Eye (tissue), 1 donor: ENCODE measurements at regions not wholly inside any gene's neighbourhood (a gene's known extent, or its start where the extent isn't known, plus 50 kb on each side); places are given as distances from the start of the nearest gene placed in this dataset.

Experiments
- DNase-seq: peaks from one replicate; pipeline ENCODE4 v3.0.0-alpha.2; 2015

GRCh38 chr7:156172638-156173037, 360.4 kb upstream of the SHH start:
- DNase-seq = no peak

GRCh38 chr7:156169474-156170370, 357.5 kb upstream of the SHH start:
- no peak for DNase-seq

GRCh38 chr7:156168434-156168833, 356.2 kb upstream of the SHH start:
- no peak for DNase-seq

DNA sequence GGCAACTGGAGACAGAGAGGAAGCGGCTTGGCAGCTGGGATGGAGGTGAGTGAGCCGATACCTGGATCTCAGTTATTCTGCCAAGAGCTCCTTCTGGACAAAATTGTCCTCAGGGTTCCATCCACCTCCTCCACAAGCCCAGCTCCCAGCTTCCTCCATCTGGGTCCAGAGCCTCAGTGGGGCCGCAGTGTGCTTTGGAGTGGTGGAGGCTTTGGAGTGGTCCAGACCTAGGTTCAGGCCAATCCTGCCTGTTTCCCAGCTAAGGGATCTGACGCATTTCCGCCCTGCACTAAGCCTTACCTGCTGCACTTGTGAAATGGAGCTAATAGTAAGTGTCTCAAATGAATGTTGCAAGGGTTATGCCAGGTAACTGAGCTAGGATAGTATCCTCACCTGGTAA, 355.7 kb upstream of the SHH start:
- no peak for DNase-seq

DNA sequence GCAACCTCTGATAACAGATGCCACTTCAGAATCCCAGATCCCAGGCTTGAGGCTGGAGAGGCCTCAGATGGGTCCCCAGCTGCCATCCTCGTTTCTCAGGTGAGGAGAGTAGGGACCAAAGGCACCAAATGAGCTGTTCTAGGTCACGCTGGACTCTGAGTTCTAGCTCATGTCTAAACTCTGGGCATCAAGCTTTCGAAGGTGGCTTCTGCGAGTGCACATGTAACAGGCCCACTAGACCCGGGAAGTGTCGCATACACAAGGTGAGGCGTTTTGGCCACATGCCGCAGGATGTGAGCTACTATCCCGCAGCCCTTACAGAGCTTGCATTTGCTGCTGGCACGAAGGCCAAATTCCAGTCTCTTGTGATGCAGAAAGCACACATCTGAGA, 355.1 kb upstream of the SHH start:
- DNase-seq = no peak

- DNase-seq = no peak
Measured at GRCh38 chr7:156166692-156167416, 354.6 kb upstream of the SHH start.

DNA sequence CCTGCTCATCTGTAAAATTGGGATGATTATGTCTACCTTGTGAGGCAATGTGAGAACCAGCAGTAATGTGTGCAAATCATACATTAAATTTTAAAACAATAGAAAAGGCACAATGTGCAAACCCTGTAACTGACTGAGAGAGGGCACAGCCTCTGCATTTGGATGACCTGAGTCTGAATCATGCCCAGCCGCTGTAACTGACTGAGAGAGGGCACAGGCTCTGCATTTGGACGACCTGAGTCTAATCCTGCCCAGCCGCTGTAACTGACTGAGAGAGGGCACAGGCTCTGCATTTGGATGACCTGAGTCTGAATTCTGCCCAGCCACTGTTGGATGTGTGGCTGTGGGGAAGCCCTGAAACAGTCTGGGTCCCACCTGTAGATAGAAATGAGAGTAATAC, 351.5 kb upstream of the SHH start:
- no peak for DNase-seq

DNA sequence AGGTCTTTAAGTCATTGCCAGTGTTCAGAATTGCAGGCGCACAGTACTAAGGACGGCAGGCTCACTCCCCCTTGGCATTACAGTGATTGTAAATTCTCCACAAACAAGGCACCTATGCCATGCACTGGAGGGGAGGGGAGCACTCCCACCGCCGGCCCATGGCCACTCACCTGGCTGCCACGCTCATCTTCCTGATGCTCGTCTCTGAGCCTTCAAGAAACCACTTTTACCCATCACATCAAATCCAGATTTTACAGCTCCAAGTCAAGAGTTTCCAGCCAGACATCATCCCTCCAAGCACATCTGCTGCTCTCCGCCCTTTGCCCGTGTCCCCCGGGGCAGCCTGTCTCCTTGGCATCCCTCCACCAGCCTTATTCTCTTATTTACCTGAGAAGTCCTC, 350.2 kb upstream of the SHH start:
- no peak for DNase-seq

GRCh38 chr7:156160811-156161210, 348.5 kb upstream of the SHH start:
- DNase-seq = no peak

DNA sequence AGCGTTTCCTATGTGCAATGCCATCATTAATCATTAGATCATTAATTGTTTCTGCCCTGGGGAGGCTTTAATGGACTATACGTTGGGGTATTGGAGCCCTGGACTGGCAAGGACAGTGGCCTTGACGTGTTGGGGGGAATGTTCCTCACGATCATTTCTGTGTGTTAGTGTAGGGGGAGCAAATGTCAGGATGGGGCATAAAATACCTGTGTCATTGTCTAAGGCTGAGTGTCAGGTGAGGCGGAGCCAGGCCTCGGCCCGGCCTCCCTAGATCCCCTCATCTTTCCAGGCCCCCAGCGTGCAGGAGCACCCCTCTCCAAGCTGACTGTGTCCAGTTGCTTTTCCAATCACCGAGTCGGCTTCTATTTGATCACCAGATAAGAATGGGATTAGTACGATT, 346.4 kb upstream of the SHH start:
- DNase-seq = no peak

- DNase-seq = no peak
Measured at GRCh38 chr7:156158213-156158612, 345.9 kb upstream of the SHH start.

DNA sequence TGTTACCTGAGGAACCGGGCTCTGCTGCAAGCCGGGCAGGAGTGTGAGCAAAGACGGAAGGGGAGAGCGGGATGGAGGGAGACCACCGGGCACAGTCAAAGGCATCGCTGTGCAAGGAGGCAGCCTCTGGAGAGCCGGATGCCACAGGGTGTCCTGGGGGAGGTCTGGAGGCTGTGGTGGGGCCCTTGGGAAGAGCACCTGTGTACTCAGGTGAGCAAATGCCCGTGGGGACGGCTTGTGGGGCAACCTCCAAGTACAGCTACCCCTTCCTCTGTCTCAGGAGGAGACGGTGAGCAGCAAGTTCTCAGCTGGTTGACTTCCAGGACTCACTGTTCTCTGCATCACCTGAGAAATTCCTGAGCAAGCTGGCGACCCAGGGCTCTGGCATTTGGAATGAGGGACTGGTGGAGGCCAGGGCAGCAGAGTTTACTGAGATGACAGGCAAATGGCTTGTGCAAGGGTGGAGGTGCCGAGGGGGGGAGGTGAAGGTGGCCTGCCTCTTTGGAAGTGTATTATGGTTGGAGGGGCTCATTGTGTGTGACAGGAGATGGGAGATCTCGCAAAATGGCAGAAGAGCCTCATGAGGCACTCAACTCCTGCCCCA, 345.2 kb upstream of the SHH start:
- no peak for DNase-seq

GRCh38 chr7:156156734-156157408, 344.6 kb upstream of the SHH start:
- DNase-seq = peak; percentile 68

GRCh38 chr7:156155988-156156733, 343.9 kb upstream of the SHH start:
- DNase-seq = peak; percentile 25

GRCh38 chr7:156153590-156153989, 341.3 kb upstream of the SHH start:
- no peak for DNase-seq

DNA sequence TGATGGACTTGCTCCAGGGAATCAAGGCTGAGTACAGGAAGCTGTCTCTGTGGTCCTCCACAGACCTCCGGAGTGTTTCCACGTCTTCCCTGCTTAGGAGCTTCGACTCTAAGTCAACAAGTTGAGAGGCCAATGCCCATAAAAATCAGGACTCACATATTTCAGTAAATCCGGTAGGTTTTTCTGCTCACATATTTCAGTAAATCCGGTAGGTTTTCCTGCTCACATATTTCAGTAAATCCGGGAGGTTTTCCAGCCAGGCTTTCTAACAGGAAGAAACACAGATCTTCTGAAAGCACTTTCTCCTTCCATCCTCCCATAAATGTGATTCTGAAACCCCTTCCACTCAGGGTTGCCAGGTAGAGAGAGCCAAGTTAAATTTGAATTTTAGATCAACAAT, 340.1 kb upstream of the SHH start:
- no peak for DNase-seq

- no peak for DNase-seq
Measured at GRCh38 chr7:156151658-156152057, 339.4 kb upstream of the SHH start.

GRCh38 chr7:156151078-156151477, 338.8 kb upstream of the SHH start:
- no peak for DNase-seq

DNA sequence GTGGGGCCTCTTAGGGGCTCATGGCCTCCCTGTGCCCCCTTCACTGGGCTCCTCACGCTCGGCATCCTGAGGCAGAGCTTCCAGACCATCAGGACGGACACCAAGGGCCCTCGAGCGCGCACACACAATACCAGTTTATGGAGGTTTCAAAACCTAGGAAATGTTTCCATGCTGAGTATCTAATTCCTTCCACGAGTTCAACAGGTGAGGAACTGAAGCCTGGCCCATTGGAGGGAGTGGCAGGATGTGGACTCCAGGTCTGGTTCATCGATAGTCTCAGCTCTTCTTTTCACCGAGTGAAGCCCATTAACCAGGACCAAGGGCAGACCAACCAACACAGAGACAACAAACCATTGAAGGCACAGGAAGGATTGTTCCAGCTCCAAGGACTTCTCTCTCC, 336.7 kb upstream of the SHH start:
- no peak for DNase-seq

DNA sequence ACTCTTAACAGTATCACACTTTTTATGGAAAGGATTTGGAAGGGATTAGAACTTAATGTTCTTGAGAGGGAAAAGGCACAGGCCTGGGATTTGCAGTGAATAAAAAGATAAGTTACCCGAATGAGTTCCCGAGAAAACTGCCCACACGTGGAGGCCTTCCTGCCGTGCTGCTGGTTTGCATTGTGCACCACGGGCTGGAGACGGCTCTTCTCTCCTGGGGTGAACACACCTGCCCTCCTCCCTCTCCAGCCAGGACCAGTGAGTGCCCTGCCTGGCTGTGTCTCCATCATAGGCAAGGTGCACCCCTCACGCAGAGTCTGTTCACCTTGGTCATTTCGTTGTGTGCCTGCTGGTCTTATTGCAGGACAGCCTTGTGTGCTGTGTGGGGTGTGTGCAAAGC, 336.3 kb upstream of the SHH start:
- DNase-seq = no peak

GRCh38 chr7:156147756-156148504, 335.7 kb upstream of the SHH start:
- DNase-seq = no peak

GRCh38 chr7:156147104-156147503, 334.8 kb upstream of the SHH start:
- no peak for DNase-seq
